D721Med (cell line): ENCODE measurements at regions not wholly inside any gene's neighbourhood (a gene's known extent, or its start where the extent isn't known, plus 50 kb on each side); places are given as distances from the start of the nearest gene placed in this dataset.

Experiments
- DNase-seq: peaks from one replicate; pipeline ENCODE4 v3.0.0; 2011; ENCODE audit warnings: low spot score; ENCODE audit not compliant: insufficient read length
- FAIRE-seq: peaks from 2 replicates; lab custom pipeline; 2011; peaks lifted over from hg19 to GRCh38; lab: Jason Lieb, UNC
- CTCF ChIP-seq: IDR thresholded peaks from 2 replicates; pipeline ENCODE4 v1.5.1; 2012; ENCODE audit warnings: mild to moderate bottlenecking, control low read depth; ENCODE audit not compliant: insufficient read depth; ENCODE audit errors: missing control alignments

DNA sequence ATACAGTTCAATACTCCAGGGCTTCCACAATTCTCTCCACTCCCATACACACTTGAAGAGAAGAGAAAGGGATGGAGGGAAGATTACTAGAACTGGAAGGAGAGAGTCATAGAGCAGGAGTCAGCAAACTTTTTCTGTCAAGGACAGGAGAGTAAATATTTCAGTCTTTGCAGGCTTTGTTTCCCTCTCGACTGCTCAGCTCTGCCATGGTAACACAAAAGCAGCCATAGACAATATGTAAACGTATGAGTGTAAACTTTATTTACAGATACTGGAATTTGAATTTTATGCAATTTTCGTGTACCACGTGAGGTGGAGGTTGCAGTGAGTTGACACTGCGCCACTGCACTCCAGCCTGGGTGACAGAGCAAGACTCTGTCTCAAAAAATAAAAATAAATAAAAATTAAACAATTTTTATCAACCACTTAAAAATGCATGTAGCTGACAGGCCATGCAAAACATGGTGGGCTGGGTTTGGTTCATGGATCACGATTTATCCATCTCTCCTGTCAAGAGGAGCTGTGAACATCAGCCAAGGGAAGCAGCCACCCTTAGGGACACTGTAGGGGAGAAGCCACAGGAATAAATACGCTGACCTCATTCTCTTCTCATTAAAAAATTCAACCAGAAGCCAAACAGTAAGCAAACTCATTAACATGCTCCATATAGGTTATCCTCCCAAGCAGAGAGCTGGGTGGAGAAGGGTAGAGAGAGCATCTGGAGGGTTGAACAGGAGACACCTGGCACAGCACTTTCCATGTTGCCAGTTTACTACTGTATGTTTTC lies 266.4 kb upstream of the FN1 start:
- no peak for FAIRE-seq
- no peak for TF ChIP-seq CTCF

DNA sequence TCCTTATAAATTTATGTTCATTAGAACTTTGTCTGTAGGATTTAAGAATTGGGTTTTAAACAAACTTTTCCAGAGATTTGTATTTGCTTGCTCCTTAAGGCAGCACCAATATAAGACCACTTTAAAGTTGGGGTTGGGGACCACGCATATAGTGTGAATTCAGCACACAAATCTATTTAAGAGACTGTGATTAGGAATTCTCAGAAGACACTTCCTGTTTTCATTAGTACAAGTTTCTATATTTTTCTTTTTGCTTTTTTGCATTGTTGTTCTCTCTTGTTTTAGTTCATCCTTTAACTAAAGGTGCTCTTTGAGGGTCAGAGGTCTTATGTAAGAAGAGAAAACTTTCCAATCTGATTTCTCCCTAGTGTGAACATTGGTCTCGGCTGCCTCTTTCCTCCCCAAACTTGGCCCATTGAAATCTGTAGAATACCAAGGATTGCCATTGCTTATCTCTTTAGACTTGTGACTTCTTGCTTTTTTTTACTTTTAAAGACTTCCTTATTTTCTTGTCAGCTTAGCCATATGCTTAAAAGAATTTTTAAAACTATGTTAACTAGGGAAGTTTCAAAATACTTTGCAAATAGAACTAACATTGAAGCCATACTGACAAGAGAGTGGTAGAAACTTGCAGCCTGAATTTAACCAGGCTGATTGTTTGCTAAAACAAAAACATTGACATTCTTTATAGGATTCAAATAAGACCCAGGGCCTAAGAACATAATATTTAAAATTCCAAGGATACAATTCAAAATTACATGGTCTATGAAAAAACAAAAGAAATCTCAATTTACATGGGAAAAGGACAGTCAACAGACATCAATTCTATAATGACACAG lies 264.1 kb upstream of the FN1 start:
- no peak for FAIRE-seq
- no peak for DNase-seq
- no peak for TF ChIP-seq CTCF

More for the DNA sequence above, 266.4 kb upstream of the FN1 start:
- DNase-seq = no peak

DNA sequence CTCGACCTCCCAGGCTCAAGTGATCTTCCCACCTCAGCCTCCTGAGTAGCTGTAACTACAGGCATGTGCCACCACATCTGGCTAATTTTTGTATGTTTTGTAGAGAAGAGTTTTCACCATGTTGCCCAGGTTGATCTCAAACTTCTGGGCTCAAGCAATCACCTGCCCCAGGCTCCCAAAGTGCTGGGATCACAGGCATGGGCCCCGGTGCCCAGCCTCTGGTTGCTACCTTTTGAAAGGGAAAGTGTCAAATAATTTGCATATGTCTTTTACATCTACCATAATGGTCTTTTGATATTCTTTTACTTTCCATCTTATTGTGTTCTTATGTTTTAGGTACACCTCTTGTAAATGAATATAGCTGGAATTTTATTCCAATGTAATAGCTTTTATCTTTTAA lies 263.1 kb upstream of the FN1 start:
- FAIRE-seq (no peak), DNase-seq (no peak)
- no peak for TF ChIP-seq CTCF

DNA sequence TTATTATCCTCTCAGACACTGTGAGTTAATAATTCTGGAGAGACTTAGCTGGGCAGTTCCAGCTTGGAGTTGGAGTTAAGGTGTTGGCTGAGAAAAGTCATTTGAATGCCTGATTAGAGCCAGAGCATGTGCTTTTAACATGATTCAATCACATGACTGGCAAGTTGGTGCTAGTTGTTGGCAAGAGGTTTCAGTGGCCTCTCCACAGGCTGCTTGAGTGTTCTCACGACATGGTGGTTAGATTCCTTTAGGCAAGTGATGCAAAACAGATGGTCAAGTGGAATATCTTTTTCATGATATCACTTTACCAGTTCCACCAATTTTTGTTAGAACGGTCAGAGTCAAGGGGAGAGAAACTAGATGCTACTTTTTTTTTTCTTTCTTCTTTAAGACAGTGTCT lies 262.7 kb upstream of the FN1 start:
- TF ChIP-seq CTCF = no peak
- no peak for DNase-seq
- no peak for FAIRE-seq

DNA sequence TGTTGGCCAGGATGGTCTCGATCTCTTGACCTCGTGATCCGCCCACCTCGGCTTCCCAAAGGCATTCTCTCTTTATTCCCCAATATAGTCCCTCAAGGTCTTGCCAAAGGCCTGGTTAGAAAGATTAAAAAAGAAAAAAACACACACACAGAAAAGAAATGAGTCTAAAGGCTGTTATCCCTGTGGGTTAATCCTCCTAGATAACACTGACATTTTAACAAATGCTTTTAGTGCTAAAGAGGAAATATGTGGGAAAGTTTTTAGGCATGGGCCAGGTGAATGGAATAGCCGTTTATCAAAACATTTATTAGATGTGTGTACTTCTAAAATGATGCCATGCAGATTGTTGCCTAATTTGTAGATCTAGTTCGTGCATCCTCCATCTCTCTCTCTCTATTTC lies 261.6 kb upstream of the FN1 start:
- no peak for TF ChIP-seq CTCF
- FAIRE-seq (no peak), DNase-seq (no peak)

DNA sequence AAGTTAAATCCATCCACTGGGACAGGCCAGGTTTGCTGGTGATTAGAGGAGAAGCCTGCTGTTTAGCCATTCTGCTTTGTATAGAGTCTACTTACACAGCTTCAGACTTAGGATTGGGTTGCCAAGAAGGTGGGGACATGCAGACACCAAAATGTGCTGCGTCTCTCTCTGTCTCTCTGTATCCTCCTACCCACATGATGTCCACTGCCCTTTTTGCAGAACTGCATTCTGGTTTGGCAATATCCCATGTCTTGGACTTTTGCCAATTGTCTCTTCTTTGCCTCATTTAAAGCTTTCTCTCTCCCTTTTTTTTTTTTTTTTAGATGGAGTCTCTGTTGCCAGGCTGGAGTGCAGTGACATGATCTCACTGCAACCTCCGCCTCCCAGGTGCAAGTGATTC lies 261.1 kb upstream of the FN1 start:
- no peak for TF ChIP-seq CTCF
- DNase-seq (no peak), FAIRE-seq (no peak)
